KMS-11 (cell line): ENCODE measurements at regions not wholly inside any gene's neighbourhood (a gene's known extent, or its start where the extent isn't known, plus 50 kb on each side); places are given as distances from the start of the nearest gene placed in this dataset.

Experiments used
- H2AFZ ChIP-seq: fragments of 200-600 bp; sonication (generic); 2 replicates; pipeline ENCODE4 v1.6.1; 2016; ENCODE audit warnings: antibody characterized with exemption, mixed run types, low read depth
- H3K27ac ChIP-seq: fragments of 200-600 bp; sonication (generic); 2 replicates; pipeline ENCODE4 v1.6.1; 2016; ENCODE audit warnings: mild to moderate bottlenecking, mixed run types
- H3K27me3 ChIP-seq: fragments of 200-600 bp; sonication (generic); 2 replicates; pipeline ENCODE4 v1.6.1; 2017; ENCODE audit warnings: mild to moderate bottlenecking, low read depth, mixed run types, moderate library complexity; ENCODE audit not compliant: insufficient read depth
- H3K36me3 ChIP-seq: fragments of 200-600 bp; sonication (generic); 2 replicates; pipeline ENCODE4 v1.6.1; 2017; ENCODE audit warnings: mild to moderate bottlenecking, mixed run types; ENCODE audit not compliant: insufficient read depth
- H3K4me1 ChIP-seq: fragments of 200-600 bp; sonication (generic); 2 replicates; pipeline ENCODE4 v1.6.1; 2016; ENCODE audit warnings: mild to moderate bottlenecking, low read depth, mixed run types; ENCODE audit not compliant: poor library complexity, severe bottlenecking
- H3K4me2 ChIP-seq: fragments of 200-600 bp; sonication (generic); 2 replicates; pipeline ENCODE4 v1.7.0; 2016; ENCODE audit warnings: mild to moderate bottlenecking, mixed run types
- H3K4me3 ChIP-seq: fragments of 200-600 bp; sonication (generic); IDR thresholded peaks from 2 replicates; pipeline ENCODE4 v1.6.1; 2017; ENCODE audit warnings: low read depth, low read length, mixed read lengths; ENCODE audit not compliant: insufficient read depth
- H3K79me2 ChIP-seq: fragments of 200-600 bp; sonication (generic); 2 replicates; pipeline ENCODE4 v1.6.1; 2016; ENCODE audit warnings: low read depth, mixed run types; ENCODE audit not compliant: insufficient read depth
- H3K9ac ChIP-seq: fragments of 200-600 bp; sonication (generic); 2 replicates; pipeline ENCODE4 v1.6.1; 2016; ENCODE audit warnings: mild to moderate bottlenecking, mixed run types
- H4K20me1 ChIP-seq: fragments of 200-600 bp; sonication (generic); 2 replicates; pipeline ENCODE4 v1.6.1; 2016; ENCODE audit warnings: mild to moderate bottlenecking, mixed run types; ENCODE audit not compliant: insufficient read depth
- TF ChIP-seq, protein P1 (sequence below): fragments of 200-600 bp; sonication (generic); conservative IDR thresholded peaks from 2 replicates; pipeline ENCODE4 v1.6.1; 2017; ENCODE audit warnings: low read depth, mild to moderate bottlenecking, antibody characterized with exemption, low read length, moderate library complexity, mixed read lengths

DNA sequence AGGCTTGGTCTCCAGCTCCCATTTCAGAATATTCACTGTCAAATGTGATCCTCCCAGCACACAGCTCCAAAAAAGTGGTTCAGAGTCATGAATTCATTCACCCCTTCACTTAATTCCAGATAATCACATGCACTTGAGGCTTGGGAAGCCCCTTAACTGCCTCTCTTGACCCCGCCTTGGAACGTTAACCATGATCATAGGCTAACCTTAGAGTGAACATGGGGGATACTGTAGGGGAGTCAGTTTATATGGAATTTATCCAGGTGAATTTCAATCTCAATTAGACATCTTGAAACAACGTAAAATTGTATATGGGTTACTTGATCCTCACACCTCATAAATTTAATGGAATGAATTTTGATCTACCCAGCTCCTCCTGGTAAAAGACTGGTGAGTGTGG, 346.8 kb upstream of the ARID1B start:
- no peaks in the 10 kb centered on the region for H4K20me1 ChIP-seq
- H3K4me3 ChIP-seq = no peak overlapping the region
- H2AFZ ChIP-seq = no peak overlapping the region
- no peaks in the 10 kb centered on the region for H3K36me3 ChIP-seq
- H3K9ac ChIP-seq = no peak overlapping the region
- H3K27me3 ChIP-seq = no peaks in the 10 kb centered on the region
- H3K79me2 ChIP-seq = no peaks in the 10 kb centered on the region
- TF ChIP-seq, protein P1, sequence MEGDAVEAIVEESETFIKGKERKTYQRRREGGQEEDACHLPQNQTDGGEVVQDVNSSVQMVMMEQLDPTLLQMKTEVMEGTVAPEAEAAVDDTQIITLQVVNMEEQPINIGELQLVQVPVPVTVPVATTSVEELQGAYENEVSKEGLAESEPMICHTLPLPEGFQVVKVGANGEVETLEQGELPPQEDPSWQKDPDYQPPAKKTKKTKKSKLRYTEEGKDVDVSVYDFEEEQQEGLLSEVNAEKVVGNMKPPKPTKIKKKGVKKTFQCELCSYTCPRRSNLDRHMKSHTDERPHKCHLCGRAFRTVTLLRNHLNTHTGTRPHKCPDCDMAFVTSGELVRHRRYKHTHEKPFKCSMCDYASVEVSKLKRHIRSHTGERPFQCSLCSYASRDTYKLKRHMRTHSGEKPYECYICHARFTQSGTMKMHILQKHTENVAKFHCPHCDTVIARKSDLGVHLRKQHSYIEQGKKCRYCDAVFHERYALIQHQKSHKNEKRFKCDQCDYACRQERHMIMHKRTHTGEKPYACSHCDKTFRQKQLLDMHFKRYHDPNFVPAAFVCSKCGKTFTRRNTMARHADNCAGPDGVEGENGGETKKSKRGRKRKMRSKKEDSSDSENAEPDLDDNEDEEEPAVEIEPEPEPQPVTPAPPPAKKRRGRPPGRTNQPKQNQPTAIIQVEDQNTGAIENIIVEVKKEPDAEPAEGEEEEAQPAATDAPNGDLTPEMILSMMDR = no peak
- H3K27ac ChIP-seq = no peak overlapping the region
- no peak overlapping the region for H3K4me2 ChIP-seq
- no peaks in the 10 kb centered on the region for H3K4me1 ChIP-seq

DNA sequence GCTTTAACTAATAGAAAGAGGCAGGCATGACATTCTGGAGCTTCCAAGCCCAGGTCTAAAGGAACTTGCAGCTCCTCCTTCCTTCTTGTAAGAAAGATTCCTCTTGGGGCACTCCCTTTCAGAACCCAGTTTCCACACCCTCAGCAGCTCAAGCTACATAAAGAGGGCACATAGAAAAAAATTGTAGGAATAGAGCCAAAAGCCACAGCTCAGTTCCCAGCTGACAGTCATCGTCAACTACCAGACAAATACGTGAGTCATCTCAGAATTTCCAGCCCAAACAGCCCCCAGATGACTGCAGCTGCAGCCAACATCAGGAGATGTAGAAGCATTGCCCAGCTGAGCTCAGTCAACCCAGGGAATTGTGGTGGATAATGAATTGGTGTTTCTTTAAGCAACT, 349.8 kb upstream of the ARID1B start:
- H4K20me1 ChIP-seq = no peaks in the 10 kb centered on the region
- no peak overlapping the region for H3K9ac ChIP-seq
- TF ChIP-seq, protein P1 = no peak
- no peak overlapping the region for H3K27ac ChIP-seq
- no peaks in the 10 kb centered on the region for H3K27me3 ChIP-seq
- no peak overlapping the region for H3K4me2 ChIP-seq
- H3K79me2 ChIP-seq = no peaks in the 10 kb centered on the region
- no peak overlapping the region for H2AFZ ChIP-seq
- no peaks in the 10 kb centered on the region for H3K4me1 ChIP-seq
- H3K4me3 ChIP-seq = no peak overlapping the region
- no peaks in the 10 kb centered on the region for H3K36me3 ChIP-seq

DNA sequence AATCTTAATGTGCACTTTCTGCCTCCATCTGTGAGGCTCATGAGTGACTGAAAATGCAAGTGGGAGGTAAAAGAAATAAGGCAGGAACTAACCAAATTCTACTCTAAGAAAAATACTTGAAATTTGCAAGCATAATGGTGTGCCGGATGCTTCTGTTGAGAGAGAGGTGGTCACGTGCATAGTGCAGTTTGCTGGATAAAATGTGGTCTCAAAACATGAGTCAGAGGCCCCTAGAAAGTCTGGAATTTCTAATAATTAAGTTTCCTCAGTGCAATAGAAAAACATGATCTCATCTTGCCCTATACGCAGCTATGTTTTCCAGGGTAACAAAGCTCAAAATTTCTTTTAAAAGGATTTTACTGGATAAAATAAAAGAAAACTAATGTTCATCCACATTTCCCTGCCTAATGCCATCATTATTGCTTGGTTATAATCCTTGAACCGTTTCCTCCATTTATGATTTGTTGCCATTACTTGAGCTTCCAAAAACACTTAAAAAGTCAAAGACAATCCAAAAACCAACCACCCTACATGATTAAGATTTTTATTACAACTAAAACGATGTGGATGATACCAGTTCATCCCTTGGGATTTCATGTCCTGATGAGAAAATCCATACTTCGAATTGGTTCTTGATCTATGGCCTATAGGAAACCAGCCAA, 351.7 kb upstream of the ARID1B start:
- H2AFZ ChIP-seq = no peak overlapping the region
- TF ChIP-seq, protein P1 = no peak
- H3K4me1 ChIP-seq = no peaks in the 10 kb centered on the region
- H3K79me2 ChIP-seq = no peaks in the 10 kb centered on the region
- no peaks in the 10 kb centered on the region for H4K20me1 ChIP-seq
- H3K27me3 ChIP-seq = no peaks in the 10 kb centered on the region
- no peak overlapping the region for H3K4me3 ChIP-seq
- no peak overlapping the region for H3K4me2 ChIP-seq
- no peaks in the 10 kb centered on the region for H3K36me3 ChIP-seq
- H3K9ac ChIP-seq = no peak overlapping the region
- no peak overlapping the region for H3K27ac ChIP-seq

DNA sequence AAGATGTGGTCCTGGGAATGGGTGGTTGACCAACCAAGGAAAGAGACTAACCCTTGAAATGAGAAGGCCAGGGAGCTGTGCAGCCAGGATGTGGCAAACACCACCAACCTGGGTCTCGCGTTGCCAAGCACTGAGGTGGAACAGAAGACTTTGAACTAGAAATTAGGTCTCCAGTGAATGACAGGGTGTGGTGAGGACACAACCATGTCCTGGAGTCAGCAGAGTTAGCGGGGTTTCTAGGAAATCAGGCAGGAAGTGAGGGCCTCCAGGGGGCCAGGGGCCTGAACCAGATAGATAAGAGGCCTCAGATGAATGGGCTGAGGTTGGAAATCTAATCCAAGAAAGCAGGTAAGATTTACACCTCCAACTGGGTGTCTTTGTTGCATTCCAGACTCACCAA, 353.3 kb upstream of the ARID1B start:
- no peaks in the 10 kb centered on the region for H3K79me2 ChIP-seq
- H3K9ac ChIP-seq = no peak overlapping the region
- H4K20me1 ChIP-seq = no peaks in the 10 kb centered on the region
- no peaks in the 10 kb centered on the region for H3K4me1 ChIP-seq
- no peak overlapping the region for H3K4me3 ChIP-seq
- H3K36me3 ChIP-seq = no peaks in the 10 kb centered on the region
- no peaks in the 10 kb centered on the region for H3K27me3 ChIP-seq
- H3K4me2 ChIP-seq = no peak overlapping the region
- TF ChIP-seq, protein P1 = no peak
- no peak overlapping the region for H2AFZ ChIP-seq
- no peak overlapping the region for H3K27ac ChIP-seq
